Pulmonary artery endothelial cell (primary cell): ENCODE measurements at regions not wholly inside any gene's neighbourhood (a gene's known extent, or its start where the extent isn't known, plus 50 kb on each side); places are given as distances from the start of the nearest gene placed in this dataset.
"Not testable (repeated sequence)": the region's sequence is repeated elsewhere in the genome, so short reads cannot be mapped to it uniquely, and the experiment has no call there.

Experiments used
- DNase-seq: peaks from one replicate; pipeline ENCODE4 v3.0.0-alpha.2; 2011; ENCODE audit warnings: low read depth, low spot score

DNA sequence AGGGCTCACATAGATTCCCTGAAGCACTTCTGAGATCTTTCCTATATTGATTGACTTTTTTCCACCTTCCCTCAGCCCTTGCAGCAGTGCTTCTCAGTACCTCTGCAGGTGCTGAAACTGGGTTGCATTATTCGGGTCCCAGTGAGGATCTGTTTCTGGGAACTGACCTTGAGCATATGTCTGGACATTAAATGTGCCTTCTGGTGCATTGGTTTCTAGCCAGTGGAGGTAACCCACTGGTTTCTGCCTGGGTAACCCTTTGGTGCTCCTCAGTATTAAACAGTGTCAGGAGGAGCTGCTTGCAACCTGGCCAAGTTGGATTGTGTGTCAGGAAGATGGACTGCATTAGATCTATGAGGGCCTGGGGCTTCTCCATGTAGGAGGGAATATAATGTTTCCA is 213.3 kb upstream of the KCND2 start:
- DNase-seq: no peak

GRCh38 chr7:120060281-120060680 is 212.7 kb upstream of the KCND2 start:
- no peak for DNase-seq

DNA sequence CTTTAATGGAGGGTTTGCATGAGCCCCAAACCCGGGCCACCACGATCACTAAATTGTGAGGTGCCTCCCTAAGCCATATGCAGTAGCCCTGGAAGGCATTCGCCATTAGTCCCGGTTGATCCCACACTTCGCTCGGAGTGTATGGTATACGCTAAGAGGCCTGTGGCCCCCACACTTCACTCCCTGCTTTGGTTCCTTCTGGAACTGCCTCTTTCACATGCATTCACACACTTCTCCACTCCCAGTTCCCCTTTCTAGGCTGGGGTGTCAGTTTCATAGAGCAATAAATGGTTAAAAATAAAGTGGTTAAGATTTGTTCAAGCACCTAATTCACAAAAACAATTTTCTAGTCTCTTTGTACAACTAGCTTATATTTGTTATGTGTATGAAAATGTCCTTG is 212.1 kb upstream of the KCND2 start:
- no peak for DNase-seq

GRCh38 chr7:120064565-120064964 is 208.4 kb upstream of the KCND2 start:
- DNase-seq: no peak

DNA sequence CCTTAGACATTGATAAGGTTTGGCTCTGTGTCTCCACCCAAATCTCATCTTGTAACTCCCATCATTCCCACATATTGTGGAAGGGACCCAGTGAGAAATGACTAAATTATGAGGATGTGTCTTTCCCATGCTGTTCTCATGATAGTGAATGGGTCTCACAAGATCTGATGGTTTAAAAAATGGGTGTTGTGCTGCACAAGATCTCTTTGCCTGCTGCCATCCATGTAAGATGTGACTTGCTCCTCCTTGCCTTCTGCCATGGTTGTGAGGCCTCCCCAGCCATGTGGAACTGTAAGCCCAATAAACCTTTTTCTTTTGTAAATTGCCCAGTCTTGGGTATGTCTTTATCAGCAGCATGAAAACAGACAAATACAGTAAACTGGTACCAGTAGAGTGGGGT is 206.1 kb upstream of the KCND2 start:
- not testable (repeated sequence) for DNase-seq

DNA sequence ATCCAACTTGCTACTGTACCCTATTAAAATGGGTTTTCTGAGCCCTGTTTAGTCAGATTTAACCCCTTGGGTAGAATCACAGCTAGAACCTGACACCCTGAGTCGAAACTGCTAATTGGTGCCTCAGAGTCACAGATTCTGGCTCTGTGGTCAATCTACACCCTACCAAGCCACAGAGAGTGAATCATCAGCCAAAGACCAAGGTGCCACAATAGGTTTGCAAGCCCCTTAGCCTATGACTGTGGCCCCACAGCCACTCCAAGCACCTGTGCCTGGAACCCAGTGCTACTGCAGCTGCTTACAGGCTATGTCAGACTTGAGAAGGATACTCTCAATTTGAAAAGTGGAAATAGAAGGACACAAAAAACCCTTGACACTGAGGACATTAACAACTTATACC is 202.8 kb upstream of the KCND2 start:
- no peak for DNase-seq

DNA sequence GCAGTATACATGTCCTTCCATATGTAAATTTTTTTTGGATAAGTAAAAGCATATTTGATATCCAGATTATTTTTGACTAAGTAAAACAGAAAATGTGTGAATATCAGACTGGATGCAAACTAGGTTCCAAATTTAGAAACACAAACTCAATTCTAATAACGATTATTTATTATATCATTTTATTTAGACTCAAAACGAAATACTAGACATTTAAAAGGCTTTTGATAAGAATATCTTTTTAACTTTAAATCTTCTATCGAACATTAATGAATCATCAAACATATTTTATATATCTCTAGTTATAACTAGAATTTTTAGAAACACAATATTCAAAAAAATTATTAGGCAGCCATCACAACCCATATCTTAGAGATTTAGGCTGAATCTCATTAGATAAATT is 195.2 kb upstream of the KCND2 start:
- DNase-seq: no peak

DNA sequence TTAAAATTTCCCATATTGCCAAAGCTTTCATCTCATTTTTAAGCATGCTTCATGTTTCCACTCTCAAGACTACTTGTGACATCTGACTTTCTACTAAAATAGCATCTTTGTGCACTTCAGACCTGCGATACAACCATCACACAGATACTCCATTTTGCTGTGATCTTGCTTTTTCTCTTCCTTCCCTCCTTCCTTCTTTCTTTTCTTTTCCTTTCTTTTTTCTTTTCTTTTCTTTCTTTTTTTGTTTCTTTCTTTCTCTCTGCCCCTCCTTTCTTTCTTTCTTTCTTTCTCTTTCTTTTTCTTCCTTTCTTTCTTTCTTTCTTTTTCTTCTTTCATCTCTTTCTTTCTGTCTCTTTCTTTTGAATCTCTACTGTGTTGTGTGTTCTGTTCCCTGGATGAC is 194.0 kb upstream of the KCND2 start:
- DNase-seq: no peak

GRCh38 chr7:120079704-120080103 is 193.3 kb upstream of the KCND2 start:
- DNase-seq: no peak

DNA sequence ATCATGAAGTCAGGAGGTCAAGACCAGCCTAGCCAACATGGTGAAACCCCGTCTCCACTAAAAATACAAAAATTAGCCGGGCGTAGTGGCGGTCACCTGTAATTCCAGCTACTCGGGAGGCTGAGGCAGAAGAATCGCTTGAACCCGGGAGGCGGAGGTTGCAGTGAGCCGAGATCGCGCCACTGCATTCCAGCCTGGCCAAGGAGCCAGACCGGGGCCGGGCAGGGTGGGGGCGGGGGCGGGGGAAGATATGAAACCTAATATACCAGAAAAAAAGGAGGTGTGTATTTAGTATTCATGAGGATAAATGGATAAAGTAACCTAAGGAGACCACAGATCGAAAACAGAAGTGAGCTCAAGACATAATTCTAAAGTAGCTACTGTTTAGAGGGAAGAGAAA is 186.5 kb upstream of the KCND2 start:
- DNase-seq: not testable (repeated sequence)

GRCh38 chr7:120089968-120090367 is 183.0 kb upstream of the KCND2 start:
- no peak for DNase-seq

GRCh38 chr7:120091807-120092206 is 181.2 kb upstream of the KCND2 start:
- no peak for DNase-seq

DNA sequence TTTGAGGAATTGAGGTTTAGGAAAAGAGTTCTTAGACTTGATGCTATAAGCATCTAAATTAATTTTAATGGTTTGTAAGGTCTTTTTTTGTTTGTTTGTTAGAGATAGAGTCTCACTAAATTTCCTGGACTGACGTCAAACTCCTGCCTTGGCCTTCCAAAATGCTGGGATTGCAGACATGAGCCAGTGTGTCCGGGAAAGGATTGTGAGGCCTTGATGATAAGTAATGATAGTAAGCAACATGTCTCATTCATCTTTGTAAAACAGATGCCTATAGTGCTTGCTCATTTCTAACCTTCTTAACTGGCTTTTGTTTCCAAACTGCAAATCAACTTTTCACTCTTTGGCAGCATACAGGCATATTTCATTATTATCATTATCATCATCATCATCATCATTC is 176.0 kb upstream of the KCND2 start:
- no peak for DNase-seq

DNA sequence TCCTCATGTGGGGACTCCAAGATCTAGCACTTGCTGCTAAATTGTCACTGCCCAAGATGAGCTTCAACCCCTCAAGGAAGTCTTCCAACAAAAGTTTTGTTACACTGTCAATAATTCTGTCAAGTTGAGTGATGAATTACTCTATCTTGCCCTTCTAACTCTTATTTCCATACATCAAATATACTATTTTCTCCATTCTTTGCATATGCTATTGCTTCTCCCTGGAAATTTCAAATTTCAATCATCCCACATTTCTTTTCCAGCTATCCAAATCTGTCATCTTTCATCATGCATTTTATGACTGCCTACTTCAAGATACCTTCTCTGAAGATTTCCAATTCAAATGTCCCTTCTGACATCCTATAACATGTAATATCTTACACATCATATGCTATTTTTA is 175.2 kb upstream of the KCND2 start:
- no peak for DNase-seq

- no peak for DNase-seq
Observed at GRCh38 chr7:120108376-120108775, 164.6 kb upstream of the KCND2 start.

DNA sequence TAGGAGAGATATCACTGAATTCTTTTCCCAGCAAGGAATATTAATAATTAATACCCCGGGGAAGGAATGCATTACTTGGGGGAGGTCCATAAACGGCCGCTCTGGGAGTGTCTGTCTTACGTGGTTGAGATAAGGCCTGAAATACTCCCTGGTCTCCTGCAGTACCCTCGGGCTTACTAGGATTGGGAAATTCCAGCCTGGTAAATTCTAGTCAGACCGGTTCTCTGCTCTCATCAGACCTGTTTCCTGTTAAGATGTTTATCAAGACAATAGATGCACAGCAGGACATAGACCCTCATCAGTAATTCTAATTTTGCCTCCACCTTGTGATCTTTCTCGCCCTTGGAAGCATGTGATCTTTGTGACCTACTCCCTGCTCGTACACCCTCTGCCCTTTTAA is 162.8 kb upstream of the KCND2 start:
- no peak for DNase-seq

DNA sequence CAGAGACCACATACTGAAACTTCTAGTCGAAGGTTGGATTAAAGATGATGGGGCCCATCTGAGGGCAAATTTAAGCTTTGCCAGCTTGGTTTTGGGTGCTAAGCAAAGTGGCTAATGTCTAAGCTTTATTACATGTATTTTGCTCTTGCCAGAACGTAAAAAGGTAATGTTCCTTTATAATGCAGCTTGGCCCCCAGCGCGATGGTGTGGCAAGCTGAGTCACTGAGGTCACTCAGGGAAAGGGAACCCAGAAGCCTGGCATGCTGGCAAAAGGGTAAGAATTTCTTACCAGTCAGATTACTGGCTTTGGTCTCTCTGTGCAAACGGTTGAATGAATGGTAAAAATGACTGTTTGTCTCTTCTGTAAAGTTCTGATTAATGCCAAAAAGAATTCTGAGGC is 158.3 kb upstream of the KCND2 start:
- DNase-seq: no peak

- DNase-seq: no peak
Observed at GRCh38 chr7:120123528-120123927, 149.4 kb upstream of the KCND2 start.

- no peak for DNase-seq
Observed at GRCh38 chr7:120131096-120131839, 141.7 kb upstream of the KCND2 start.

- DNase-seq: no peak
Observed at GRCh38 chr7:120138497-120138896, 134.5 kb upstream of the KCND2 start.

DNA sequence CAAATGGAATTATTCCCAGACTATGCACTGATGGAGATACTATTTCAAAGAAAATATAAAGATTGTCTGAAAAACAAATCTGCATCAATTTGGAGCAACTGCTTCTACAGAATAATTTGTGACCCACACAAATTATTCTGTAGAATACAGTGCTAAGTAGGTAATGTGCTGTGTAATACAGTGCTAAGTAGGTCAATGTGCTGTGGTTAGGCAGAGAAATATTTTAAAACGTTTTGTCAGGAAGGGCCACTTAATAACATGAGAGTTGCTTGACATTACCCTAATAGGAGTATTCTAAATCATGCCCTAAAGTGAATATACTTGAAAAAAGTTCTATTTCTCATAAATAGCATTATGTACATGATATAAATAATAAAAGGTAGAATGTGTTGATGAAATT is 116.5 kb upstream of the KCND2 start:
- no peak for DNase-seq

DNA sequence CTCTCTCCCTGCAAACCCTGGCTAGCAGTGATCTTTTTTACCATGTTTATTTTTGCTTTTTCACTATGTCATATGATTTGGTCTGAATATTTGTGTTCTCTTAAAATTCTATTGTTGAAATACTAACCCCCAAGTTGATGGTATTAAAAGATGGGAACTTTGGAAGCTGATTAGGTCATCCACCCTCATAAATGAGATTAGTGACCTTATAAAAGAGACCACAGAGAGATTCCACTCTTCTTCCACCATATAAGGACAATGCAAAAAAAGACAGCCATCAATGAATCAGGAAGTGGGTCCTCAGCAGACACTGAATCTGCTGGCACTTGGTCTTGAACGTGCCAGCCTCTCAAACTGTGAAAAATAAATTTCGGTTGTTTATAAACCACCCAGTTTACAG is 112.8 kb upstream of the KCND2 start:
- no peak for DNase-seq

- DNase-seq: no peak
Observed at GRCh38 chr7:120163449-120163848, 109.5 kb upstream of the KCND2 start.

DNA sequence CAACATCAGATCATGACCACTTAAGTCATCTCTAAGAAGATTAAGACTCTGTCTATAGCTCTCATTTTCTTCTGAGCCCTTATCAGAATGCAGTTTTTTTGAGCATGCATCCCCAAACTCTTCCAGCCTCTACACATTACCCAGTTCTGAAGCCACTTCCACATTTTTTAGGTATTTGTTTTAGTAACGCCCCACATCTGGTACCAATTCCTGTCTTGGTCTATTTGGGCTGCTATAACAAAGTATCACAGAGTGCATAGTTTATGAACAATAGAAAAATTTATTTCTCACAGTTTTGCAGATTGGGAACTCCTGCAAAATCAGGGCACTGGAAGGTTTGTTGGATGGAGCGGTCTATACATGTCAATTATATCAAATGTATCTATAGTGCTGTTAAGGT is 107.7 kb upstream of the KCND2 start:
- no peak for DNase-seq
